K562 (cell line): ENCODE measurements at regions not wholly inside any gene's neighbourhood (a gene's known extent, or its start where the extent isn't known, plus 50 kb on each side); places are given as distances from the start of the nearest gene placed in this dataset.

Source experiments
- ATAC-seq: fragments of 200-7000 bp; cut with Tn5 transposase; 3 replicates; pipeline ENCODE4 v1.9.1; 2020; ENCODE audit warnings: moderate library complexity
- BruUV-seq: library from RNA; stranded (reverse); fragments of 400-500 nt; replicated peaks from 2 replicates; lab custom pipeline; 2021; lab: Mats Ljungman, UMichigan
- CTCF ChIA-PET: fragments of 300-600 bp; formaldehyde crosslinking; extraction: SDS; loops from one replicate; lab custom pipeline; 2021; ENCODE audit warnings: low intra/inter-chr PET ratio; lab: Yijun Ruan, JAX
- POLR2A ChIA-PET: fragments of 300-600, 350-650 bp; sonication (Branson Sonifier 250); formaldehyde crosslinking; extraction: SDS; loops from one replicate; lab custom pipeline; 2021; ENCODE audit warnings: antibody characterized with exemption, inconsistent platforms; lab: Yijun Ruan, JAX
- DNase-seq, 4 experiments: peaks; one replicate each; pipeline versions ENCODE4 v3.0.0 to v3.0.0-alpha.2; 2011 to 2018; ENCODE audit warnings: low spot score in 3 of 4, mixed read lengths in 3 of 4; ENCODE audit errors: extremely low read depth in 1 of 4
- FAIRE-seq: peaks from 2 replicates; lab custom pipeline; 2011; peaks lifted over from hg19 to GRCh38; lab: Jason Lieb, UNC
- H2AFZ ChIP-seq: 2 replicates; pipeline ENCODE4 v1.6.0; 2011; ENCODE audit warnings: low read depth, low read length, control low read depth, inconsistent platforms
- H3K27ac ChIP-seq: fragments of 200-600 bp; 3 replicates; pipeline ENCODE4 v1.8.0; 2011; ENCODE audit warnings: low read depth, mild to moderate bottlenecking, control low read depth, inconsistent platforms, low read length, moderate library complexity, mixed read lengths; ENCODE audit errors: extremely low read depth
- H3K27me3 ChIP-seq, 2 experiments: fragments of 300-600 bp in 1 of 2; 2 replicates in 1 of 2; 3 replicates in 1 of 2; pipeline versions ENCODE4 v1.6.0 to v1.8.0; 2011; ENCODE audit warnings: inconsistent platforms in 2 of 2, low read length in 2 of 2, mild to moderate bottlenecking in 1 of 2, mixed read lengths in 1 of 2, moderate library complexity in 1 of 2; ENCODE audit not compliant: control insufficient read depth in 2 of 2, insufficient read depth in 2 of 2
- H3K36me3 ChIP-seq: fragments of 300-600 bp; 3 replicates; pipeline ENCODE4 v1.8.0; 2011; ENCODE audit warnings: mild to moderate bottlenecking, low read length, inconsistent platforms; ENCODE audit not compliant: control insufficient read depth, insufficient read depth
- H3K4me1 ChIP-seq, 2 experiments: fragments of 200-600 bp in 1 of 2; replicated peaks in 1 of 2; 2 replicates in 1 of 2; 3 replicates in 1 of 2; pipeline versions ENCODE4 v1.5.1 to v1.8.0; 2011; ENCODE audit warnings: inconsistent platforms in 2 of 2, low read length in 2 of 2, mild to moderate bottlenecking in 1 of 2, mixed read lengths in 1 of 2, moderate library complexity in 1 of 2; ENCODE audit not compliant: control insufficient read depth in 2 of 2, insufficient read depth in 2 of 2
- H3K4me2 ChIP-seq: 2 replicates; pipeline ENCODE4 v1.6.1; 2011; ENCODE audit warnings: low read length, control low read depth, inconsistent platforms, mixed read lengths; ENCODE audit not compliant: insufficient read depth
- H3K4me3 ChIP-seq: fragments of 200-600 bp; sonication (generic), shearing (Covaris generic); 2 replicates; pipeline ENCODE4 v1.5.1; 2016; ENCODE audit warnings: control low read depth, inconsistent platforms
- H3K79me2 ChIP-seq: fragments of 200-600 bp; 3 replicates; pipeline ENCODE4 v1.8.0; 2011; ENCODE audit warnings: low read length, inconsistent platforms; ENCODE audit not compliant: control insufficient read depth, insufficient read depth
- H3K9ac ChIP-seq, 2 experiments: 2 replicates each; pipeline versions ENCODE4 v1.6.0 to v1.6.1; 2011; ENCODE audit warnings: low read depth in 2 of 2, low read length in 2 of 2, control low read depth in 1 of 2, inconsistent platforms in 1 of 2, mild to moderate bottlenecking in 1 of 2, mixed read lengths in 1 of 2; ENCODE audit not compliant: insufficient read depth in 1 of 2
- H3K9me1 ChIP-seq: one replicate; pipeline ENCODE4 v1.6.0; 2011; ENCODE audit warnings: inconsistent platforms, mild to moderate bottlenecking, low read length, moderate library complexity; ENCODE audit not compliant: control insufficient read depth, insufficient read depth
- H3K9me3 ChIP-seq: replicated peaks from 2 replicates; pipeline ENCODE4 v1.5.1; 2011; ENCODE audit warnings: low read depth, low read length, inconsistent platforms; ENCODE audit not compliant: control insufficient read depth, insufficient read depth
- H4K20me1 ChIP-seq: replicated peaks from 2 replicates; pipeline ENCODE4 v1.6.1; 2011; ENCODE audit warnings: low read length, inconsistent platforms, mixed read lengths; ENCODE audit not compliant: control insufficient read depth, insufficient read depth
- CBX3 ChIP-seq, 2 experiments: IDR thresholded peaks; 1 replicate in 1 of 2; 2 replicates in 1 of 2; pipeline ENCODE4 v1.6.1; 2012; ENCODE audit warnings: inconsistent platforms in 2 of 2, low read length in 2 of 2, borderline replicate concordance in 1 of 2, control low read depth in 1 of 2
- CC2D1A ChIP-seq: fragments of 450-650 bp; IDR thresholded peaks from 2 replicates; pipeline ENCODE4 v1.6.1; 2017; ENCODE audit warnings: mild to moderate bottlenecking
- CLOCK ChIP-seq: fragments of 250-450 bp; sonication (Bioruptor Pico); IDR thresholded peaks from 2 replicates; pipeline ENCODE4 v1.4.0; 2020; ENCODE audit warnings: mild to moderate bottlenecking, moderate library complexity, borderline replicate concordance
- GATAD2B ChIP-seq: fragments of 450-650 bp; IDR thresholded peaks from 2 replicates; pipeline ENCODE4 v1.6.1; 2017; ENCODE audit warnings: mild to moderate bottlenecking, borderline replicate concordance
- GTF2B ChIP-seq: IDR thresholded peaks from 2 replicates; pipeline ENCODE4 v1.6.1; 2011; ENCODE audit not compliant: insufficient read length; ENCODE audit errors: extremely low read depth
- HINFP ChIP-seq: fragments of 450-650 bp; conservative IDR thresholded peaks from 2 replicates; pipeline ENCODE4 v1.6.1; 2016; ENCODE audit warnings: missing genetic modification characterization, low read depth, mild to moderate bottlenecking, control low read depth, missing compliant biosample characterization
- LCOR ChIP-seq: sonication (generic); formaldehyde crosslinking; IDR thresholded peaks from 2 replicates; pipeline ENCODE4 v1.8.0; 2022; ENCODE audit warnings: mild to moderate bottlenecking, missing genetic modification reagents
- NCOA6 ChIP-seq: fragments of 450-650 bp; IDR thresholded peaks from 2 replicates; pipeline ENCODE4 v1.6.1; 2017; ENCODE audit warnings: mild to moderate bottlenecking
- PURB ChIP-seq: sonication (generic); formaldehyde crosslinking; IDR thresholded peaks from 2 replicates; pipeline ENCODE4 v1.9.0; 2021; ENCODE audit warnings: low read depth, mild to moderate bottlenecking, missing genetic modification reagents
- TCFL5 ChIP-seq: fragments of 250-450 bp; sonication (Bioruptor Pico); conservative IDR thresholded peaks from 2 replicates; pipeline ENCODE4 v1.6.1; 2021; ENCODE audit warnings: mild to moderate bottlenecking, moderate library complexity, matching md5 sums
- TEAD1 ChIP-seq, 2 experiments: fragments of 450-650 bp in 1 of 2; sonication (generic) in 1 of 2; formaldehyde crosslinking; IDR thresholded peaks; 2 replicates each; pipeline versions ENCODE4 v1.4.0 to v1.8.0; 2020 to 2022; ENCODE audit warnings: mild to moderate bottlenecking in 2 of 2, missing genetic modification reagents in 1 of 2
- ZNF197 ChIP-seq: fragments of 200-800 bp; sonication (Bioruptor generic); IDR thresholded peaks from 2 replicates; pipeline ENCODE4 v1.6.1; 2016; ENCODE audit warnings: low read depth, missing genetic modification characterization, missing compliant biosample characterization
- ZNF212 ChIP-seq: fragments of 450-650 bp; formaldehyde crosslinking; IDR thresholded peaks from 2 replicates; pipeline ENCODE4 v1.4.0; 2020; ENCODE audit warnings: mild to moderate bottlenecking
- ZNF277 ChIP-seq: fragments of 250-450 bp; sonication (Bioruptor Pico); IDR thresholded peaks from 2 replicates; pipeline ENCODE4 v1.8.0; 2022; ENCODE audit warnings: inconsistent platforms, mild to moderate bottlenecking, moderate library complexity, borderline replicate concordance
- ZNF311 ChIP-seq: fragments of 250-450 bp; sonication (Bioruptor Pico); IDR thresholded peaks from 2 replicates; pipeline ENCODE4 v1.4.0; 2020; ENCODE audit warnings: mild to moderate bottlenecking, moderate library complexity
- ZNF57 ChIP-seq: fragments of 450-650 bp; formaldehyde crosslinking; IDR thresholded peaks from 2 replicates; pipeline ENCODE4 v1.4.0; 2020; ENCODE audit warnings: mild to moderate bottlenecking, moderate library complexity
- WGBS: fragments of 100-300 bp; shearing (Covaris generic); methylation state at CpG from one replicate; pipeline ENCODE4 v1.1.6; 2016; ENCODE audit warnings: low coverage, mixed read lengths; ENCODE audit not compliant: insufficient coverage; ENCODE audit errors: missing lambda C conversion rate; 5-methylcytosine and 5-hydroxymethylcytosine counted together
- in situ Hi-C: fragments of 300-500 bp; cut with MboI; formaldehyde crosslinking; loops from 4 replicates; pipeline ENCODE4 v1.15.0; 2018; ENCODE audit warnings: inconsistent platforms, mixed read lengths
- intact Hi-C: fragments of 100-400 bp; cut with micrococcal nuclease; formaldehyde crosslinking; loops from 2 replicates; pipeline ENCODE4 v1.14.2; 2022

GRCh38 chr10:124232686-124233545 is 139.5 kb upstream of the CHST15 start:
- CTCF ChIA-PET = no interaction called here
- Histone ChIP-seq H3K9ac (no peak overlapping the region), H3K9me3 (peaks cover 11% of the 10 kb centered on the region), H2AFZ (no peak overlapping the region), H3K9me1 (no peaks in the 10 kb centered on the region), H3K27me3 (peaks cover 0 to 13% of the 10 kb centered on the region in 2 experiments; a peak in 1 of 5 replicates), H4K20me1 (no peaks in the 10 kb centered on the region), H3K4me2 (no peak overlapping the region), H3K36me3 (no peaks in the 10 kb centered on the region), H3K4me1 (no peaks in the 10 kb centered on the region), H3K79me2 (no peaks in the 10 kb centered on the region), H3K4me3 (no peak overlapping the region), H3K27ac (no peak overlapping the region)
- no TSS peak for BruUV-seq
- in situ Hi-C loops (no loop called here), intact Hi-C loops (no loop called here)
- POLR2A ChIA-PET = no interaction called here
- DNase-seq (no peak), ATAC-seq (no peak), FAIRE-seq (no peak)
- 0% methylated on average over 13 of the region's 16 CpGs for WGBS
- TF ChIP-seq CBX3 (IDR thresholded peaks at IDR 0.05; ENCODE audit: borderline replicate concordance in 1 of 2, low read length in 2 of 2) (no peak), NCOA6 (no peak), ZNF57 (CRISPR knock-in tag) (no peak), GTF2B (no peak), ZNF277 (CRISPR knock-in tag) (no peak), GATAD2B (no peak), ZNF212 (CRISPR knock-in tag) (no peak), PURB (no peak), HINFP (tag) (no peak), TCFL5 (no peak), CLOCK (CRISPR knock-in tag) (no peak), ZNF311 (CRISPR knock-in tag) (no peak), TEAD1 (CRISPR knock-in tag; IDR thresholded peaks at IDR 0.05) (no peak), ZNF197 (no peak), CC2D1A (no peak), LCOR (CRISPR knock-in tag) (no peak)
